Naive thymus-derived CD4-positive, alpha-beta T cell (primary cell): ENCODE measurements at regions not wholly inside any gene's neighbourhood (a gene's known extent, or its start where the extent isn't known, plus 50 kb on each side); places are given as distances from the start of the nearest gene placed in this dataset.

Source experiments
- ATAC-seq: fragments of 150-1000 bp; cut with Tn5 transposase; 2 replicates; pipeline ENCODE4 v1.10.0; 2021; ENCODE audit warnings: mild to moderate bottlenecking, moderate library complexity
- CTCF ChIA-PET: fragments of 350-600 bp; sonication (Branson Sonifier 250); formaldehyde crosslinking; loops from one replicate; lab custom pipeline; 2021; ENCODE audit warnings: antibody characterized with exemption; lab: Charles Lee
- POLR2A ChIA-PET: fragments of 350-600 bp; sonication (Branson Sonifier 250); formaldehyde crosslinking; loops from one replicate; lab custom pipeline; 2021; ENCODE audit warnings: antibody characterized with exemption, inconsistent platforms; lab: Charles Lee
- DNase-seq, 9 donors: peaks; one replicate each; pipeline versions ENCODE4 v3.0.0 to v3.0.0-alpha.2; 2020 to 2022; ENCODE audit warnings: mixed read lengths in 1 of 9
- H3K27ac ChIP-seq: one replicate; pipeline ENCODE4 v1.7.0; 2013; ENCODE audit warnings: mild to moderate bottlenecking, low read depth, low read length, moderate library complexity
- H3K27me3 ChIP-seq, 2 donors: one replicate each; pipeline ENCODE4 v1.7.0; 2013; ENCODE audit warnings: low read length in 2 of 2, mild to moderate bottlenecking in 2 of 2, moderate library complexity in 2 of 2; ENCODE audit not compliant: control insufficient read depth in 2 of 2, insufficient read depth in 2 of 2
- H3K36me3 ChIP-seq, 3 experiments: 1 replicate in 2 of 3; 2 replicates in 1 of 3; pipeline ENCODE4 v1.7.0; 2013; ENCODE audit warnings: low read length in 3 of 3, mild to moderate bottlenecking in 3 of 3, moderate library complexity in 1 of 3; ENCODE audit not compliant: insufficient read depth in 3 of 3, control insufficient read depth in 2 of 3
- H3K4me1 ChIP-seq, 2 donors: one replicate each; pipeline ENCODE4 v1.7.0; 2013; ENCODE audit warnings: low read length in 2 of 2, mild to moderate bottlenecking in 2 of 2, moderate library complexity in 1 of 2; ENCODE audit not compliant: control insufficient read depth in 2 of 2, insufficient read depth in 2 of 2
- H3K4me3 ChIP-seq: 2 replicates; pipeline ENCODE4 v1.7.0; 2013; ENCODE audit warnings: mild to moderate bottlenecking, low read length
- H3K9me3 ChIP-seq, 3 experiments: 1 replicate in 2 of 3; 2 replicates in 1 of 3; pipeline ENCODE4 v1.7.0; 2013; ENCODE audit warnings: low read length in 3 of 3; ENCODE audit not compliant: control insufficient read depth in 2 of 3
- H3K27ac Mint-ChIP-seq, 9 donors: one replicate each; pipeline ENCODE4 v1.8.0; 2020 to 2022; ENCODE audit warnings: mixed read lengths in 9 of 9, mild to moderate bottlenecking in 8 of 9, moderate library complexity in 5 of 9, inconsistent platforms in 2 of 9
- H3K27me3 Mint-ChIP-seq, 5 donors: one replicate each; pipeline ENCODE4 v1.8.0; 2021 to 2022; ENCODE audit warnings: mixed read lengths in 5 of 5, mild to moderate bottlenecking in 1 of 5
- H3K36me3 Mint-ChIP-seq, 5 donors: one replicate each; pipeline ENCODE4 v1.8.0; 2020 to 2022; ENCODE audit warnings: mixed read lengths in 5 of 5, mild to moderate bottlenecking in 3 of 5, inconsistent platforms in 1 of 5
- H3K4me1 Mint-ChIP-seq, 7 donors: one replicate each; pipeline ENCODE4 v1.8.0; 2020 to 2022; ENCODE audit warnings: mixed read lengths in 7 of 7, mild to moderate bottlenecking in 3 of 7, inconsistent platforms in 1 of 7
- H3K4me3 Mint-ChIP-seq, 10 donors: one replicate each; pipeline ENCODE4 v1.8.0; 2020 to 2022; ENCODE audit warnings: mild to moderate bottlenecking in 10 of 10, mixed read lengths in 10 of 10, moderate library complexity in 6 of 10, inconsistent platforms in 2 of 10
- H3K9me3 Mint-ChIP-seq, 11 donors: one replicate each; pipeline ENCODE4 v1.8.0; 2020 to 2022; ENCODE audit warnings: mixed read lengths in 11 of 11, mild to moderate bottlenecking in 4 of 11, inconsistent platforms in 1 of 11, moderate library complexity in 1 of 11
- intact Hi-C, 2 donors: fragments of 100-400 bp; cut with micrococcal nuclease; formaldehyde crosslinking; loops; one replicate each; pipeline ENCODE4 v1.15.1; 2023

DNA sequence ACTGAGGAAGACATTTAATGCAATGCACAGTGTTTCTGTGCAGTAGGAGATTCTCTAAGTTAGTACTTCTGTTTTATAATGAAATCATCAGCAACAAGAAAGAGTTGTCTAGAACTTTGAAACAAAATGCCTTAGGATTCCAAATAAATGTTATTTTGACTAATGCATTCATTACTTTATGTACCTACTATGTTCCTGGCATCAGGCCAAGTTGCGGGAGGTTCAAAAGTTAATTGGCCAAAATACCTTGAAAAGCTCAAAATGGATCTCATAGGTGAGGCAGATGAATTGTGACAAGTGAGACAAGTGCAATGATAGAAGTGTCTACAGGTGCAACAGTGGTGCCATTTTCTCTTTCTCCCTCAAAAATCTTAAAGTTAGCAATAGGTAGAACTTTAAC is 289.4 kb downstream of the TOX3 start:
- H3K36me3 Mint-ChIP-seq: no peaks in the 10 kb centered on the region
- peaks cover 0 to 13% (median 0%) of the 10 kb centered on the region in 11 donors for H3K9me3 Mint-ChIP-seq
- Histone ChIP-seq H3K9me3 (no peaks in the 10 kb centered on the region), H3K27ac (no peak overlapping the region), H3K4me3 (no peak overlapping the region), H3K36me3 (no peaks in the 10 kb centered on the region), H3K4me1 (no peaks in the 10 kb centered on the region), H3K27me3 (no peaks in the 10 kb centered on the region)
- H3K4me3 Mint-ChIP-seq: no peak overlapping the region
- ChIA-PET CTCF (no interaction called here), POLR2A (no interaction called here)
- intact Hi-C loops: no loop called here
- no peaks in the 10 kb centered on the region for H3K27me3 Mint-ChIP-seq
- no peak for DNase-seq
- H3K27ac Mint-ChIP-seq: no peak overlapping the region
- H3K4me1 Mint-ChIP-seq: no peaks in the 10 kb centered on the region
- no peak for ATAC-seq

GRCh38 chr16:52256310-52257078 is 290.4 kb downstream of the TOX3 start:
- ChIA-PET POLR2A (no interaction called here), CTCF (no interaction called here)
- H3K4me1 Mint-ChIP-seq: no peaks in the 10 kb centered on the region
- DNase-seq: no peak
- ATAC-seq: no peak
- H3K4me3 Mint-ChIP-seq: no peak overlapping the region
- intact Hi-C loops: no loop called here
- no peaks in the 10 kb centered on the region for H3K36me3 ChIP-seq
- no peaks in the 10 kb centered on the region for H3K27me3 ChIP-seq
- no peak overlapping the region for H3K27ac ChIP-seq
- H3K36me3 Mint-ChIP-seq: no peaks in the 10 kb centered on the region
- H3K27me3 Mint-ChIP-seq: no peaks in the 10 kb centered on the region
- H3K9me3 ChIP-seq: no peaks in the 10 kb centered on the region
- no peak overlapping the region for H3K27ac Mint-ChIP-seq
- no peak overlapping the region for H3K4me3 ChIP-seq
- peaks cover 0 to 13% (median 0%) of the 10 kb centered on the region in 11 donors for H3K9me3 Mint-ChIP-seq
- no peaks in the 10 kb centered on the region for H3K4me1 ChIP-seq

DNA sequence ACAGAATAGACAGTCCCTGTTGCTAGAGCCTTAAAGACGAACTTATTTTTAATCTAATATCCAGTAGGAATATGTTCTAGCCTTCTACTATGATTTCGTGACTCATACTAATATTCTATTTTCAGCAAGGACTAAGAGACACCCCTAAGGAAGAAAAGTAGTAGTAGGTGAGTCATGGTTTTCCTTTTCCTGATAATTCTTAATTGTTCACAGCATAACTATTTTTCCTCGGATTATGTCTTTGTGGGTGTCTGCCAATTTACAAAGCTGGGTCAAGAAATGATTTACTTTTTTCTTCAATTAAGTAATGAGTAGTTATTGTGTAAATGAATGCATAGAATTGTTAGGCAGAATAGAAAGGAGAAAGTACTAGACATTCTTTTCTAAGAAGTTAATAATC is 292.2 kb downstream of the TOX3 start:
- no peaks in the 10 kb centered on the region for H3K27me3 Mint-ChIP-seq
- no peaks in the 10 kb centered on the region for H3K27me3 ChIP-seq
- no peak for ATAC-seq
- no peak for DNase-seq
- H3K4me3 Mint-ChIP-seq: no peak overlapping the region
- no peak overlapping the region for H3K27ac ChIP-seq
- no peaks in the 10 kb centered on the region for H3K36me3 ChIP-seq
- ChIA-PET CTCF (no interaction called here), POLR2A (no interaction called here)
- intact Hi-C loops: no loop called here
- H3K9me3 Mint-ChIP-seq: peaks cover 0 to 20% (median 0%) of the 10 kb centered on the region in 11 donors
- no peaks in the 10 kb centered on the region for H3K4me1 Mint-ChIP-seq
- no peaks in the 10 kb centered on the region for H3K9me3 ChIP-seq
- no peak overlapping the region for H3K27ac Mint-ChIP-seq
- no peaks in the 10 kb centered on the region for H3K36me3 Mint-ChIP-seq
- H3K4me1 ChIP-seq: no peaks in the 10 kb centered on the region
- no peak overlapping the region for H3K4me3 ChIP-seq

- H3K36me3 Mint-ChIP-seq: no peaks in the 10 kb centered on the region
- no peak overlapping the region for H3K27ac ChIP-seq
- no peak for ATAC-seq
- H3K4me3 Mint-ChIP-seq: no peak overlapping the region
- H3K9me3 Mint-ChIP-seq: peaks cover 3 to 25% (median 9%) of the 10 kb centered on the region in 11 donors
- no peaks in the 10 kb centered on the region for H3K4me1 Mint-ChIP-seq
- no peaks in the 10 kb centered on the region for H3K9me3 ChIP-seq
- ChIA-PET CTCF (no interaction called here), POLR2A (no interaction called here)
- intact Hi-C loops: no loop called here
- H3K27me3 ChIP-seq: no peaks in the 10 kb centered on the region
- no peaks in the 10 kb centered on the region for H3K4me1 ChIP-seq
- H3K36me3 ChIP-seq: no peaks in the 10 kb centered on the region
- no peak overlapping the region for H3K4me3 ChIP-seq
- DNase-seq: no peak
- H3K27ac Mint-ChIP-seq: no peak overlapping the region
- no peaks in the 10 kb centered on the region for H3K27me3 Mint-ChIP-seq
These were observed 294.3 kb downstream of the TOX3 start for GRCh38 chr16:52252680-52253079.

DNA sequence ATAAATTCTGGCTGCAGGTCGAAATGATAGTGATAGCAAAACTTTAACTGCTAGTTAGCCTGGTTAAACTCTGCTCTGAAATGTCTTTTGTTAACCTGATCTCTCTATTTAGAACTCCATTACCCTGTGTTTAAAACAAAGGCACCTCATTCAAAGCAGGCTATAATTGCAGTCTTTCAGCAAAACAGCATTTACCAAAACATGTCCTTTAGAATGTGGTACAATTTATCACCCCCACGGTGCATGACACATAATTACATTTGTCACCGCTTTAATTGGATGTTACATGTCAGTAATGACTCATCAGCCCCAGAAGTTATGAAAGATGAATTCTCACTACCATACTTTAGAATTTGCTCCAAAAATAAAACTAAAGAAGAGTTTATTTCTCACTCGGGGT is 295.4 kb downstream of the TOX3 start:
- Histone ChIP-seq H3K4me3 (no peak overlapping the region), H3K27ac (no peak overlapping the region), H3K27me3 (no peaks in the 10 kb centered on the region), H3K9me3 (peaks cover 0 to 3% (median 0%) of the 10 kb centered on the region in 3 experiments), H3K4me1 (no peaks in the 10 kb centered on the region), H3K36me3 (no peaks in the 10 kb centered on the region)
- Mint-ChIP-seq H3K27ac (no peak overlapping the region), H3K36me3 (no peaks in the 10 kb centered on the region), H3K4me3 (no peak overlapping the region), H3K4me1 (no peaks in the 10 kb centered on the region), H3K9me3 (peaks cover 4 to 27% (median 15%) of the 10 kb centered on the region in 11 donors), H3K27me3 (no peaks in the 10 kb centered on the region)
- no peak for ATAC-seq
- ChIA-PET CTCF (no interaction called here), POLR2A (no interaction called here)
- DNase-seq: no peak
- intact Hi-C loops: no loop called here

GRCh38 chr16:52247737-52248136 is 299.2 kb downstream of the TOX3 start:
- DNase-seq: no peak
- H3K27ac Mint-ChIP-seq: no peak overlapping the region
- CTCF ChIA-PET: no interaction called here

GRCh38 chr16:52238710-52239109 is 308.2 kb downstream of the TOX3 start:
- H3K4me1 ChIP-seq: no peaks in the 10 kb centered on the region
- Mint-ChIP-seq H3K4me1 (no peaks in the 10 kb centered on the region), H3K27me3 (no peaks in the 10 kb centered on the region), H3K27ac (no peak overlapping the region), H3K36me3 (no peaks in the 10 kb centered on the region), H3K4me3 (no peak overlapping the region), H3K9me3 (peaks cover 0 to 10% (median 2%) of the 10 kb centered on the region in 11 donors)
- no peak overlapping the region for H3K4me3 ChIP-seq
- H3K36me3 ChIP-seq: no peaks in the 10 kb centered on the region
- POLR2A ChIA-PET: no interaction called here
- DNase-seq: no peak
- CTCF ChIA-PET: no interaction called here
- no peak for ATAC-seq
- no peaks in the 10 kb centered on the region for H3K9me3 ChIP-seq
- no peaks in the 10 kb centered on the region for H3K27me3 ChIP-seq
- intact Hi-C loops: no loop called here
- H3K27ac ChIP-seq: no peak overlapping the region

More at GRCh38 chr16:52247737-52248136, 299.2 kb downstream of the TOX3 start:
- no peaks in the 10 kb centered on the region for H3K36me3 ChIP-seq
- H3K27me3 ChIP-seq: no peaks in the 10 kb centered on the region
- H3K9me3 ChIP-seq: peaks cover 0 to 3% (median 0%) of the 10 kb centered on the region in 3 experiments
- H3K27me3 Mint-ChIP-seq: no peaks in the 10 kb centered on the region
- no peak overlapping the region for H3K27ac ChIP-seq
- no peaks in the 10 kb centered on the region for H3K4me1 Mint-ChIP-seq
- H3K9me3 Mint-ChIP-seq: peaks cover 3 to 34% (median 20%) of the 10 kb centered on the region in 11 donors
- no peak overlapping the region for H3K4me3 ChIP-seq
- POLR2A ChIA-PET: no interaction called here
- ATAC-seq: no peak
- intact Hi-C loops: no loop called here
- H3K4me3 Mint-ChIP-seq: no peak overlapping the region
- no peaks in the 10 kb centered on the region for H3K4me1 ChIP-seq
- H3K36me3 Mint-ChIP-seq: no peaks in the 10 kb centered on the region
